ENCODE measurements at regions not wholly inside any gene's neighbourhood (a gene's known extent, or its start where the extent isn't known, plus 50 kb on each side); places are given as distances from the start of the nearest gene placed in this dataset.

DNA sequence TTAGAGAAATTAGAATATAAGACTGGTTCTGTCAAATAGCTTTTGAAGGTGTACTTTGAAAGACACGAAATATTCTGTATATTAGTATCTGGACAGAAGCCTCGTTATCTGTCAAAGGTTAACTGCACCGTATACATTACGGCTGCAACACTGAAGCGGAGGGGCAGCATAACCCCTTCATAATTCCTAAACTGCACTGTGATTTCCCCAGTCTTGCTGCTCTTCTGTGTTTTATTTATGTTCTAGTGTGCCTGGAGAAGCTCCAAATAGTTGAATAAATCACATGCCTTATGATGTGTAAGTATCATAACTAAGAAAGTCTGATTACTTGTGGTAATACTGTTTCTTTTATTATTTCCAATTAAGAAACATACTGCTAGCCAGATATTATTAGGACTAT lies 285.7 kb upstream of the ROBO2 start:
- DNase-seq = no peak
- Histone ChIP-seq H3K27ac (no peak overlapping the region), H3K4me3 (no peak overlapping the region), H3K4me1 (no peaks in the 10 kb centered on the region), H3K27me3 (no peaks in the 10 kb centered on the region), H3K9me3 (no peaks in the 10 kb centered on the region), H3K36me3 (no peaks in the 10 kb centered on the region)
- TF ChIP-seq POLR2A (IDR thresholded peaks at IDR 0.05) = no peak
- TF ChIP-seq, protein P1, sequence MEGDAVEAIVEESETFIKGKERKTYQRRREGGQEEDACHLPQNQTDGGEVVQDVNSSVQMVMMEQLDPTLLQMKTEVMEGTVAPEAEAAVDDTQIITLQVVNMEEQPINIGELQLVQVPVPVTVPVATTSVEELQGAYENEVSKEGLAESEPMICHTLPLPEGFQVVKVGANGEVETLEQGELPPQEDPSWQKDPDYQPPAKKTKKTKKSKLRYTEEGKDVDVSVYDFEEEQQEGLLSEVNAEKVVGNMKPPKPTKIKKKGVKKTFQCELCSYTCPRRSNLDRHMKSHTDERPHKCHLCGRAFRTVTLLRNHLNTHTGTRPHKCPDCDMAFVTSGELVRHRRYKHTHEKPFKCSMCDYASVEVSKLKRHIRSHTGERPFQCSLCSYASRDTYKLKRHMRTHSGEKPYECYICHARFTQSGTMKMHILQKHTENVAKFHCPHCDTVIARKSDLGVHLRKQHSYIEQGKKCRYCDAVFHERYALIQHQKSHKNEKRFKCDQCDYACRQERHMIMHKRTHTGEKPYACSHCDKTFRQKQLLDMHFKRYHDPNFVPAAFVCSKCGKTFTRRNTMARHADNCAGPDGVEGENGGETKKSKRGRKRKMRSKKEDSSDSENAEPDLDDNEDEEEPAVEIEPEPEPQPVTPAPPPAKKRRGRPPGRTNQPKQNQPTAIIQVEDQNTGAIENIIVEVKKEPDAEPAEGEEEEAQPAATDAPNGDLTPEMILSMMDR (IDR thresholded peaks at IDR 0.05) = no peak

DNA sequence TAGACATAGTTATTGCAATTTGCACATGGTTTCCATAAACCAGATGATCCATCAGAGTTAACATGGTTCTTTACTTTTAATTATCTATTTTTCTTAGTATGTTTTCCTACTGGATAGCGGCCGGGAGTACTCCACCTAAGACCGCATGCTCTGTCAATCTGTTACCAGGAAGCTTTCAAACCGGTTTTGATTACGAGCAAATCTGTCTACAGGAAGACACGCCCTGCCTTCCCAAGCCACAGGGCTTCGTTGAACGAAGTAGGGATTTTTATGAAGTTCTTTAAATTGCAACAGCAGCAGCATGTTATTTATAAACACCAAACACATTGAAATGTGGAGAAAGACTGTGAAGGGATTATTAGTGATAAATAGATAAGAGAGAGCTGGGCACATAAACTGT lies 283.3 kb upstream of the ROBO2 start:
- Histone ChIP-seq H3K27ac (no peak overlapping the region), H3K9me3 (no peaks in the 10 kb centered on the region), H3K36me3 (no peaks in the 10 kb centered on the region), H3K27me3 (no peaks in the 10 kb centered on the region), H3K4me3 (no peak overlapping the region), H3K4me1 (no peaks in the 10 kb centered on the region)
- peak in 1 of 3 donors; percentile 45 for DNase-seq
- no peak for TF ChIP-seq POLR2A (IDR thresholded peaks at IDR 0.05)
- TF ChIP-seq, protein P1 (IDR thresholded peaks at IDR 0.05) = no peak

DNA sequence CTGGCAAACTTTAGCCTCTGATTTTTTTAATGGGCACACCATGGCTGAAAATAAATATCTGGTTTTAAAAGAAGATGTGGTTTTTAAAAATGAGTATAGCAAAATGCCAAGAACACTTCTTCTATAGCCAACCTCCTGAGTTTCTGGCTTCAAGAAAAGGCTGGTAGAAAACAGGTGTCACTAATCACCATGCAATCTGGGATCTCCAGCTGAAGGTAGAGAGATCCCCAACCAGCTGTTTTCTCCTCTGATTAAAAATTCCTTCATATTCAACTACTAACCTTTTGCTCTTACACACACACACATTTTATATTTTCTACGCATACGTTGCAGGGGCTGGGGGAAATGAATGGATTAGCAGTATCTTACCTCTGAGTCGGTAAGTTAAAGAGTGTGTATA lies 279.6 kb upstream of the ROBO2 start:
- TF ChIP-seq POLR2A (IDR thresholded peaks at IDR 0.05) = no peak
- TF ChIP-seq, protein P1 (IDR thresholded peaks at IDR 0.05) = no peak
- no peaks in the 10 kb centered on the region for H3K4me1 ChIP-seq
- H3K27me3 ChIP-seq = no peaks in the 10 kb centered on the region
- H3K4me3 ChIP-seq = no peak overlapping the region
- no peaks in the 10 kb centered on the region for H3K36me3 ChIP-seq
- DNase-seq = no peak
- no peaks in the 10 kb centered on the region for H3K9me3 ChIP-seq
- no peak overlapping the region for H3K27ac ChIP-seq

DNA sequence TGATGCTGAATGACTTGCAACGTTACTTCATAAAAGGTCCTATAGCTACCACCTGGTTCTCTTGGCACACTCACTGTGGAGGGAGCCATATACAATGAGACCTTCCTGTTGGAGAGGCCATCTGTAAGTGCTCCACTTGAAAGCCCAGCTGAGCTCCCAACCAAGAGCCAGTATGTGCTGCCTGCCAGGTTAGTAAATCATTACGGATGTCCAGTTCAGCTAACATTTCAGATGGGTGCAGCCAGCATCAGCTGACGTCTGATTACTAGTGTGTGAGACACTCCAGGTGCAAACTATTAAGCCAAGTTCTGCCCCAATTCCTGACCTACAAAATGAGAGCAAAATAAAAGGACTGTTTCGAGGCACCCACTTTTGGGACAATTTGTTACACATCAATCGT lies 274.4 kb upstream of the ROBO2 start:
- H3K36me3 ChIP-seq = no peaks in the 10 kb centered on the region
- H3K4me3 ChIP-seq = no peak overlapping the region
- H3K27ac ChIP-seq = no peak overlapping the region
- no peaks in the 10 kb centered on the region for H3K9me3 ChIP-seq
- H3K27me3 ChIP-seq = no peaks in the 10 kb centered on the region
- no peaks in the 10 kb centered on the region for H3K4me1 ChIP-seq
- no peak for DNase-seq
- TF ChIP-seq, protein P1 (IDR thresholded peaks at IDR 0.05) = no peak
- no peak for TF ChIP-seq POLR2A (IDR thresholded peaks at IDR 0.05)

DNA sequence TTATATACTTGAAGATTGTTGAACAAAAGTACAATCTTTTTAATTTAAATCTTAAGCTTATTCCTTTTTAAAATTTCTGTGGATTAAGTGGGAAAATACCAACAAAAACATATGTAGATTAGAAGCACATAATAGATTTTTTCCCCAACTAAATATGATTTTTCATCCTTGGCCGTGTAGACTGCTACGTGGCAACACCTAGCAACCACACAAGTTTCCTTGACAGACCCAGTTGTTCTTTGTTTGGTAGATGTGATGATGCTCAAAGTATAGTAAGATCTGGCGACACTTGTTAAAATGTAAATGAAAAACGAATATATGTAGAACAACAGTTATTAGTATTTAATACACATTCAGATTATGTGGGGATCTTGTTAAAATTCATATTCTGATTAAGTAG lies 271.0 kb upstream of the ROBO2 start:
- Histone ChIP-seq H3K36me3 (no peaks in the 10 kb centered on the region), H3K27me3 (no peaks in the 10 kb centered on the region), H3K27ac (no peak overlapping the region), H3K9me3 (no peaks in the 10 kb centered on the region), H3K4me1 (no peaks in the 10 kb centered on the region), H3K4me3 (no peak overlapping the region)
- no peak for DNase-seq
- TF ChIP-seq, protein P1 (IDR thresholded peaks at IDR 0.05) = no peak
- TF ChIP-seq POLR2A (IDR thresholded peaks at IDR 0.05) = no peak

DNA sequence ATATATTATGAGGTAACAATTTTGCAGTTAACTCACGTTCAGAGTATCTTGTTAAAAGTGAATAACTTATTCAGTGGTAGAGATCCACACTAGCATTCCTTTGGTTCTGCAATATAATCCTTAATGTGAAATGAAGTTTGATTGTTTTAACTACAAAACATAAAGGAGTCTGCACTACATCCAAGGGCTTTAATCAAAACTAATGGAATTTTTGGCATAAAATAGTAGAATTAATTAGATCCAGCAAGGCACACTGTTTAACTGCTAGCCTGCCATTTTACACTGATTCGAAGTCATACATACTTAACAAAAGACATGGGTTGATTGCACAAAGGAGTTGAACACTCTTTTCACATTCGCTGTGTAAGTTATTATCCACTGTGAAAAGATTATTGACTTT lies 263.0 kb upstream of the ROBO2 start:
- no peak for TF ChIP-seq POLR2A (IDR thresholded peaks at IDR 0.05)
- TF ChIP-seq, protein P1 (IDR thresholded peaks at IDR 0.05) = no peak
- H3K4me3 ChIP-seq = no peak overlapping the region
- no peaks in the 10 kb centered on the region for H3K9me3 ChIP-seq
- H3K36me3 ChIP-seq = no peaks in the 10 kb centered on the region
- H3K4me1 ChIP-seq = no peaks in the 10 kb centered on the region
- no peaks in the 10 kb centered on the region for H3K27me3 ChIP-seq
- DNase-seq = no peak
- no peak overlapping the region for H3K27ac ChIP-seq

Data from Peyer's patch (tissue), 4 donors.